GM21390 (cell line): ENCODE measurements at regions not wholly inside any gene's neighbourhood (a gene's known extent, or its start where the extent isn't known, plus 50 kb on each side); places are given as distances from the start of the nearest gene placed in this dataset.

Source experiments
- ATAC-seq: cut with Tn5 transposase; IDR thresholded peaks from one replicate; pipeline ENCODE4 v1.9.1; 2021; ENCODE audit not compliant: unreplicated experiment

- no peak for ATAC-seq
Observed at GRCh38 chr2:139194546-139194945, 414.4 kb upstream of the NXPH2 start.

DNA sequence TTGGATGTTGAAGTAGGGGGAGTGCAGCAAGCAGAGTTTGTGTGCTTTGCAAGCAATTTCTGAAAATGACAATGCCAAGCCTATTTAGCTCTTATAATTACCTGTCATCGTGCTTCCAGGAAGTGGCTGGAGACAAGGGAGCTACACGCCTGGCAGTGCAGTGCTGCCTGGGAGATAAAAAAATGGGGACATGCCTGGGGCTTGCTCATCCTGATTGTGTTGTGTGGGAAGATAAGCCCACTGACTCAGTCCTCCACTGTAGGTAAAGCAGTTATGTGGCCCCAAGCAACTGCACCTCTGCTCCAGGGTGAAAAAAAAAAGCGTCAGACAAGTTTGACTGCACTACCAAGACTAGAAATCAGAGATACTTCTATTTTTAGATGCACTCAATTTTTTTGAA, 396.9 kb upstream of the NXPH2 start:
- no peak for ATAC-seq

GRCh38 chr2:139175510-139175909, 395.3 kb upstream of the NXPH2 start:
- ATAC-seq = no peak

DNA sequence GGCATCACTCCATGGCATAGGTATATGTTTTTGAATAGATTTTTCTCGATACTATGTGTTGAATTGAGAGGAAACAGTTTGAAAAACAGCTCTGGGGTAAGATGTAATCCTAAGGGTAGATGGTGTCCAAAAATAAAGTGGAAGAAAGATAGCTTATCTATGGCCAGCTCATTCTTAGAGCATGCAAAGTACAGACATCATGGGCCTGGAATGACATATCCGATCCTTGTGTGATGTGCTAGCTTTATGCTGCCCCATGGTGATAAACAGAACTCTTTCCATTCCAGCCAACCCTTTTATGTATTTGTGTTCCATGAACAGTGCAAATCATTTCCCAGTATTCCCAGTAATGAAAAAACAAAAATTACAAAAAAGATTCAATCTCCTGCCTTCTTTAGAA, 390.2 kb upstream of the NXPH2 start:
- ATAC-seq = no peak

- no peak for ATAC-seq
Observed at GRCh38 chr2:139165601-139166000, 385.4 kb upstream of the NXPH2 start.

DNA sequence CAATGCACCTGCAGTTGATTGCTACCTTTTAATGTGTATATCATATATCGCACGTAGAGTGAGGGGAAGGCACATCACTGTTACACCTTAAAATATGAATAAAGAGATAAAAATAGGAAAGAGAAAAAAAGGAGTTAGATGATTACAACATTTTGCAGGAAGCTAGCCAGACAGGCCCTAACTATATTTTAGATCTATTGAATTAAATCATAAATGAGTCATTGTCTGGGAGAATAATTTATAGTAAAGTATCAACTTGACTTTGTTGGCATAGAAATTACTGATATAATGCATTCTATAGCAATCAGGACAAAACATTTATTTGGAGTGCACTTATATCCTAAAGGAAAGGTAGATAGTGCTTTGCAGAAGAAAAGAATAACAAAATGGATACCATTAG, 384.9 kb upstream of the NXPH2 start:
- ATAC-seq = no peak

DNA sequence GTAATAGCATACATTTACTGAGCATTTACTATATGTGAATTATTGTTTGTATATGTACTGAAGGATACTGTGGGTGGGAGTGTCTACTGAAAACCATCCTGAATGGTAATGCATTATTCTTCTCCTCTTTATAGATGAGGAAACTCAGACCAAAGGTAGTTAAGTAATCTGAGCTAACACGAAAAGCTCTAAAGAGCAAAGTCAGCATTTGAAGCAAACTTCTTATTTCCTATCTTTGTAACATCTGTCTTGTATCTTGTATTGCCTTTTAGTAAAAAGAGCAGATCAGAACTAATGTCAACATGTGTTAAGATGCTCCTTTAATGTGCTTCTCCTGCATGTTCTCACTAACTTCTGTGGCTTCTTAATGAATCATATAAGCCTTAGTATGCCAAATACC, 382.8 kb upstream of the NXPH2 start:
- no peak for ATAC-seq

DNA sequence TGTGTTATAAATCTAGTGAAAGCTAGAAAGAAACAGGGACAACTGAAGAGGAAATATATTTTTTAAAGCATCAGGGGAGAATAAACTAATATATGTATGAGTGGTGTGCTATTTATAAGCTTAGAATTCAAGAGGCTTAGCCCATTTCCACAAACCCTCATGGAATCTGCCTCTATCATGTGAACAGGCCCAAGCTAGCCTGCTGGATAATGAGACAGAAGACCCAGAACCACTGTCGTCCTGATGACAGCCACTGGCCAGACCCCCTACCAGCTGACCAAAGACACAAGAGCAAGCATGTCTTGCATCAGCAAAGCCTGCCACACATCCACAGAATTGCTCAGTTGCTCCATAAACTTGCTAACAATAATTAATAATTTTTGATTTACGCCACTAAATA, 382.3 kb upstream of the NXPH2 start:
- no peak for ATAC-seq

DNA sequence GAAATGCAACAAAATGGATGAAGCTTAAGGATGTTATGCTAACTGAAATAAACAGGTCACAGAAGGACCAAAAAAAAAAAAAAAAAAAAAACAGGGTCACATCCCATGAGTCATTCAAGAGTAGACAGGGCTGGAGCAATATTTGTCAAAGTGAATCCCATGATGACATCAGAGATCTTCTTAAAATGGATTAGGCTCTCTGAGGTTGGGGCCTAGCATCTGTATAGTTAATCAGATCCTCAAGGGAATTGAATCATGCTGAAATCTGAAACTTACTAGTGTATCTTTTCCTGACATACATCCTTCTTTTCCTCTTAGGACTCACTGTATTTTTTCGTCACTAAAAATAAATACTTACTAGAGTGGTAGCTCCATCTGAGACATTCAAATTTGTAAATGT, 380.6 kb upstream of the NXPH2 start:
- ATAC-seq = no peak

DNA sequence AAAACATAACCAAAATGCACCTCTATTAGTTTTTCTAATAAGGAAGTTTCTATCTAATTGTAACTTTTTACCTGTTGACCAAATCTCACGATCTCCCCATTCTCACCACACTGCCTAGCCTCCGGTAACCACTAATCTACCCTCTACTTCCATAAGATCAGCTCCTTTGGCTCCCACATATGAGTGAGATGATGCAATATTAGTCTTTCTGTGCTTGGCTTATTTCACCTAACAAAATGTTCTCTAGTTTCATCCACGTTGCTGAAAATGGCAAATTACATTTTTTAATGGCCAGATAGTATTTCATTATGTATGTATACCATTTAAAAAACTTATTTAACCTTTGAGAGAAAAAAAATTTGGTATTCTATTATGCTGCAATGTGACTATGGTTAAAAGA, 379.0 kb upstream of the NXPH2 start:
- no peak for ATAC-seq

DNA sequence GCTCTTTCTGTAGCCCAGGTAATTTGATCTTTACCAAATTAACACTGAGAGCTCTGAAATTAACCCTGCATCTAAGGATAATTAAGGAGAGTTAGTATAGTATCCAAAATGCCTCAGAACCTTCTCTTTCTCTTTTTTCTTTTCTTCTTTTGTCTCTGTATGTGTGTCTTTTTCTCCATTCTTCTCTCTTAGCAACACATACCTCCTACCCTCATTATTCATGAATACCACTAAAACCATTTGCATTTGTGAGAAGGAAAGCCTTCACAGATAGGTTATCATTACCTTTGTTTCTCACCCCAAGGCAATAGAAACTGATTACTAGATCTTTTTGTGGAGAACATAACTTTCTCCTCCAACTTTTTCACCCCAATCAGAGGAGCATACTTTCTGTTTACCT, 376.5 kb upstream of the NXPH2 start:
- ATAC-seq = no peak

DNA sequence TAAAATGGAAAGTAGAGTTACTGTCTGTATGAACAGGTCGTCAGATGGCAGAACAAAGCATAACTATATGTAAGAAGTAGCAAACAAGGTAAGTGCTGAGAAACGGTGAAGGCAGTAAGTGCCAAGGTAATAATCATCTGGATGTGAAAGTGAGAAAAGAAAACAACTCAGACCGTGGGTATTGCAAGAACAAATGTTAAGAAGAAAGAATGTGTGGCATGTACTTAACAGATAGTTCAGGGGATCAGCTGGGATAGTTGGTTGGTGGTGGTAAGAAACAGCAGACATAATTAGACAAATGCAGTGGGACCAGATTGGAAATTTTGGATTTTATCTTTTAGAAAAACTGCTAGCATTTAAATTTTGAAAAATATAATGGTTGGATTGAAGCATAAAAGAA, 375.8 kb upstream of the NXPH2 start:
- ATAC-seq = no peak

- ATAC-seq = no peak
Observed at GRCh38 chr2:139142252-139142880, 362.2 kb upstream of the NXPH2 start.

- ATAC-seq = no peak
Observed at GRCh38 chr2:139124271-139124670, 344.1 kb upstream of the NXPH2 start.

GRCh38 chr2:139123795-139124194, 343.6 kb upstream of the NXPH2 start:
- ATAC-seq = no peak

- ATAC-seq = no peak
Observed at GRCh38 chr2:139122711-139123158, 342.5 kb upstream of the NXPH2 start.

- no peak for ATAC-seq
Observed at GRCh38 chr2:139099721-139100120, 319.5 kb upstream of the NXPH2 start.

DNA sequence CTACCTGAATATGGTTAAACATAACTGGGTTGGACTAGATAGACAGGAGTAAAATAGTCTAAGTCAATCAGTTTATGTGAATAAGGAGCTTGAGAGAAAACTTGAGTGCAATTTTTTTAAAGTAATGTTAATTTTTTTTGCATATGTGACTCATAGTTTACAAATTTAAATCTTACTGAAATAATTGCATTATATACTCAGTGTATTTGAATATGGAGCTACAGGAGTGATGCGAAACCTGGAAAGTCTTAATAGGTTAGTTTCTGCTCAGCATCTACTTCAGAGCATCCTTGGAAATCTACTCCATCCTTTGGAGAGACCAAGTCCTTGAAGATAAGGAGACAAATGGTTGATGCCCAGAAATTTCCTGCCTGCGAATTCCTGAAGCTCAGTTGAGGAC, 318.8 kb upstream of the NXPH2 start:
- no peak for ATAC-seq

GRCh38 chr2:139083121-139083520, 302.9 kb upstream of the NXPH2 start:
- no peak for ATAC-seq

- no peak for ATAC-seq
Observed at GRCh38 chr2:139080244-139080643, 300.1 kb upstream of the NXPH2 start.

- no peak for ATAC-seq
Observed at GRCh38 chr2:139079311-139079710, 299.1 kb upstream of the NXPH2 start.

DNA sequence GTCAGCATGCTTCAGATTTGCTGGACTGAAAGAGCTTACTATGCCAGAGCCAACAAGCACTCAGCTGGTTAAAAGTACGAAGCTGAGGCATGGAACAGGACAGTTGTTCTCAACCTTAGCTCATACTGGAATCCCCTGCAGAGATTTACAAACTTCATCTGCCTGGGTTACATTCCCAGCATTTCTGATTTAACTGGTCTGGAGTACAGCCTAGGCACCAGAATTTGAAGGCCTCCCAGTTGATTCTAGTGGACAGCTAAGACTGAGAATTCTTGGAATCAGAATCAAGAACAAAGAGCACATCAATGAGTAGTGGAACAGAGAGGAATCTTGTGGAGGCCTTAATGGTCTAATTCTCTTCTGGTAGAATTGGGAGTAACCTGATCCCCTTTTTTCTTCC, 298.2 kb upstream of the NXPH2 start:
- ATAC-seq = no peak

GRCh38 chr2:139077099-139077737, 297.0 kb upstream of the NXPH2 start:
- ATAC-seq = no peak
